ENCODE measurements at regions not wholly inside any gene's neighbourhood (a gene's known extent, or its start where the extent isn't known, plus 50 kb on each side); places are given as distances from the start of the nearest gene placed in this dataset.

DNA sequence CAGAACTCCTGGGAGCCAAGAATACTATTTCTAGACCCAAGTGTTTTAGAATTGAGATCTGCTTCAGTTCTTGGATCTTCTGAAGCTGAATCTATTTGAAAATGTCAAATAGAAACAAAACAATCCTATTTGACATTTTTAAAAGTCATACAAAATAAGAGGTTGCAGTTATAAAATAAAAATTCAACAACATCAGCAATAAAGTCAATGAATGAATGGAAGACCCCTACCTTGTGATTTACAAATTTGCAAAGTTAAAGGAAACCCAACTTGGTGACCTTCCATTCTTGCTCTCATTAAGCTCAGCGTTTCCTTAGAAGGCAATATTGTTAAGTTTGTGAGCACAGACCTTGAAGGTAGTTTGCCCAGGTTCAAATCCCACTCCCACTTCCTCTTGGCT, 531.8 kb upstream of the TENM3 start:
- intact Hi-C loops (cut with DNase I): no loop called here
- DNase-seq (no peak), FAIRE-seq (no peak)
- Histone ChIP-seq H3K4me1 (ENCODE audit: control insufficient read depth in 2 of 3, insufficient read depth in 2 of 3, low read depth in 1 of 3, low read length in 3 of 3) (no peaks in the 10 kb centered on the region), H3K9me3 (ENCODE audit: control insufficient read depth in 2 of 3, insufficient read depth in 1 of 3, low read length in 3 of 3) (peaks cover 0 to 2% (median 0%) of the 10 kb centered on the region in 3 donors), H3K4me3 (ENCODE audit: low read length in 3 of 3) (no peak overlapping the region), H3K27me3 (ENCODE audit: control insufficient read depth, insufficient read depth, low read length) (no peaks in the 10 kb centered on the region), H3K27ac (ENCODE audit: low read depth in 2 of 2, low read length in 2 of 2) (no peak overlapping the region), H3K36me3 (ENCODE audit: control insufficient read depth in 2 of 3, insufficient read depth in 3 of 3, low read length in 3 of 3) (no peaks in the 10 kb centered on the region), H3K9ac (ENCODE audit: low read length in 3 of 3) (no peak overlapping the region)
- TF ChIP-seq CTCF (IDR thresholded peaks at IDR 0.05; ENCODE audit: borderline replicate concordance, extremely low read depth, insufficient read depth): no peak

DNA sequence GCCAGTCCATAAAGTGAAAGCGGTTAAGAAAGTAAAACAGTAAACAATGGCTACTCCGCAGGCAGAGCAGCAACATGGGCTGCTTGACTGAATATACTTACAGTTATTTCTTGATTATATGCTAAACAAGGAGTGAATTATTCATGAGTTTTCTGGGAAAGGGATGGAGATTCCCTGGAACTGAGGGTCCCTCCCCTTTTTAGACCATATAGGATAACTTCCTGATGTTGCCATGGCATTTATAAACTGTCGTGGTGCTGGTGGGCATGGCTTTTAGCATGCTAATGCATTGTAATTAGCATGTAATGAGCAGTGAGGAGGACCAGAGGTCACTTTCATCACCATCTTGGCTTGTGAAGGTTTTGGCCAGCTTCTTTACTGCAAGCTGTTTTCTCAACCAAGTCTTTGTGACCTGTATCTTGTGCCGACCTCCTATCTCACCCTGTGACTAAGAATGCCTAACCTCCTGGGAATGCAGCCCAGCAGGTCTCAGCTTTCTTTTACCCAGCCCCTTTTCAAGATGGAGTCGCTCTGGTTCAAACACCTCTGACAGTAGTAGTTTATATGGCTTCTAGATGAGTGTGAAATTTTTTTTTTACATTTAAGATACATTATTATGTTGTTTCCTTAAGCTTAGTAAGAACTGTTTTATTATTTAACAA, 514.8 kb upstream of the TENM3 start:
- H3K27ac ChIP-seq (ENCODE audit: low read depth in 2 of 2, low read length in 2 of 2): no peak overlapping the region
- no peak overlapping the region for H3K4me3 ChIP-seq (ENCODE audit: low read length in 3 of 3)
- no peaks in the 10 kb centered on the region for H3K9me3 ChIP-seq (ENCODE audit: control insufficient read depth in 2 of 3, insufficient read depth in 1 of 3, low read length in 3 of 3)
- no peaks in the 10 kb centered on the region for H3K4me1 ChIP-seq (ENCODE audit: control insufficient read depth in 2 of 3, insufficient read depth in 2 of 3, low read depth in 1 of 3, low read length in 3 of 3)
- no peak for FAIRE-seq
- no peaks in the 10 kb centered on the region for H3K27me3 ChIP-seq (ENCODE audit: control insufficient read depth, insufficient read depth, low read length)
- no peak for TF ChIP-seq CTCF (IDR thresholded peaks at IDR 0.05; ENCODE audit: borderline replicate concordance, extremely low read depth, insufficient read depth)
- intact Hi-C loops (cut with DNase I): no loop called here
- H3K36me3 ChIP-seq (ENCODE audit: control insufficient read depth in 2 of 3, insufficient read depth in 3 of 3, low read length in 3 of 3): no peaks in the 10 kb centered on the region
- H3K9ac ChIP-seq (ENCODE audit: low read length in 3 of 3): no peak overlapping the region
- no peak for DNase-seq

DNA sequence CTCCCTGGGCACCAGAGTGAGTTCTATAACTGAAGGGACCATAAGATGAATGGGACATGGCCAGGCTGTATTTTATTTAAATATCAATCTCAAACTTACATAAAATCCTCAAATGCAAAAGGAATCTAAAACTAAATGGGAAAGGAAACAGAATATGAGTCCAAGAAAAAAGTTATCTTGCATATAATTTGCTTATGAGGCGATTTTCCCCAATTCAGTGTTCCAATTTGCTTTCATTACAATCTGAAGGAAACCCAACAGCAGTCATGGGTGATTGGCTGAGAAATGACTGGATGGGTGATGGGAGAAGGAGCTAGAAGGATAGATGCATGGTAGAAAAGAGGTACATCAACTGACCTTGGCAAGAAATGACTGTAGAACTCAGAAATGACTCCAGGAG, 511.3 kb upstream of the TENM3 start:
- H3K36me3 ChIP-seq (ENCODE audit: control insufficient read depth in 2 of 3, insufficient read depth in 3 of 3, low read length in 3 of 3): no peaks in the 10 kb centered on the region
- no peak overlapping the region for H3K9ac ChIP-seq (ENCODE audit: low read length in 3 of 3)
- FAIRE-seq (no peak), DNase-seq (no peak)
- H3K4me1 ChIP-seq (ENCODE audit: control insufficient read depth in 2 of 3, insufficient read depth in 2 of 3, low read depth in 1 of 3, low read length in 3 of 3): no peaks in the 10 kb centered on the region
- H3K27ac ChIP-seq (ENCODE audit: low read depth in 2 of 2, low read length in 2 of 2): no peak overlapping the region
- no peak overlapping the region for H3K4me3 ChIP-seq (ENCODE audit: low read length in 3 of 3)
- TF ChIP-seq CTCF (IDR thresholded peaks at IDR 0.05; ENCODE audit: borderline replicate concordance, extremely low read depth, insufficient read depth): no peak
- no peaks in the 10 kb centered on the region for H3K9me3 ChIP-seq (ENCODE audit: control insufficient read depth in 2 of 3, insufficient read depth in 1 of 3, low read length in 3 of 3)
- intact Hi-C loops (cut with DNase I): no loop called here
- no peaks in the 10 kb centered on the region for H3K27me3 ChIP-seq (ENCODE audit: control insufficient read depth, insufficient read depth, low read length)

- H3K36me3 ChIP-seq (ENCODE audit: control insufficient read depth in 2 of 3, insufficient read depth in 3 of 3, low read length in 3 of 3): no peaks in the 10 kb centered on the region
- intact Hi-C loops (cut with DNase I): no loop called here
- no peak overlapping the region for H3K9ac ChIP-seq (ENCODE audit: low read length in 3 of 3)
- no peaks in the 10 kb centered on the region for H3K27me3 ChIP-seq (ENCODE audit: control insufficient read depth, insufficient read depth, low read length)
- no peaks in the 10 kb centered on the region for H3K4me1 ChIP-seq (ENCODE audit: control insufficient read depth in 2 of 3, insufficient read depth in 2 of 3, low read depth in 1 of 3, low read length in 3 of 3)
- H3K4me3 ChIP-seq (ENCODE audit: low read length in 3 of 3): no peak overlapping the region
- no peaks in the 10 kb centered on the region for H3K9me3 ChIP-seq (ENCODE audit: control insufficient read depth in 2 of 3, insufficient read depth in 1 of 3, low read length in 3 of 3)
- no peak for TF ChIP-seq CTCF (IDR thresholded peaks at IDR 0.05; ENCODE audit: borderline replicate concordance, extremely low read depth, insufficient read depth)
- FAIRE-seq (no peak), DNase-seq (no peak)
- no peak overlapping the region for H3K27ac ChIP-seq (ENCODE audit: low read depth in 2 of 2, low read length in 2 of 2)
Observed at GRCh38 chr4:181737744-181738143, 505.5 kb upstream of the TENM3 start.

Measured in kidney (tissue), 13 donors.